ENCODE measurements at regions not wholly inside any gene's neighbourhood (a gene's known extent, or its start where the extent isn't known, plus 50 kb on each side); places are given as distances from the start of the nearest gene placed in this dataset.

DNA sequence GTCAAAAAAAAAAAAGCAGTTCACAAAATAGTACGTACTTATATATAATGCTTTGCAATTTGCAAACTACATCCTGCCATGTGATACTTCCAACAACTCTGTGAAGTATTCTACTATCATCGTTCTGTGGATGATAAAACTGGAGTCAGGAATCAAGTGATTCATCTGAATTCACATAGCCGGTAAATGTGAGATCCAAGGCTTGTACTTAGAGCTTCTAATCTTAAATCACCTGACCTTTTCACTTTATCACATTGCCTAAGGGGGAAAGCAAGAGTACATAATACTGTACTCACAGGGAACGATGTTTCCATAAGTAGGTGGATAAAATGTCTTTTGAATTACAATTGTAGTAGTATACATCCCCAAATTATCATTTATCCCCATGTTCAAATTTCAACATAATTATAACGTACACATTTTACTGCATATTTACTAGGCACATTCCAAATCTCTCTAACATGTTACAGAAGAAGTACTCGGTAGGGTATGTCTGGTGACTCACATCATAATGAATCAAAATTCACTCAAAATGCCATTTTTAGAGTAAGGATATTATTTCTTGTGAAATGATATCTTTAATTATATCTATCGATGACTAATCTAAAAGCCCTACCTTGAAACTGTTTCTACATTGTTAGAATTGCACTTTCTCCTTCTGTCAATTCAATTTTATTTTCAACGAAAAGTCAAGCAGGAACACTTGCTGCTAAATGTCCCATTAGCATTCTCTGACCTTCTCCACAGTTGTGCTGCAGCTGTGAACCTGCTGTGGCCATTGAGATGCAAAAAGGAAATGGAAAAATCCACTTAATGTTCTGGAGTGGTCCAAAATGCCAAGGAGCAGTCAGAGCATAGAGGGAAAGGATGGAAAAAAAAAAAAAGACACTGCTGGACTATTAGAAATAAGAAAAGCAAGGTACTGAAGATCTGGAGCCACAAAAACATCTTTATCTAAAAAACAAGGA is 78.9 kb downstream of the OR2K2 start:
- Histone ChIP-seq H3K4me1 (ENCODE audit: control insufficient read depth, insufficient read depth, low read length) (no peaks in the 10 kb centered on the region), H2AFZ (ENCODE audit: control insufficient read depth, low read depth, low read length) (no peak overlapping the region), H3K9me3 (replicated peaks; ENCODE audit: control insufficient read depth, insufficient read depth, low read length) (no peaks in the 10 kb centered on the region; the same call in 2 of the 3 replicates), H3K27ac (ENCODE audit: control insufficient read depth, insufficient read depth) (no peak overlapping the region), H3K79me2 (ENCODE audit: control insufficient read depth, insufficient read depth, low read length) (no peaks in the 10 kb centered on the region), H3K4me2 (ENCODE audit: control insufficient read depth, insufficient read depth) (no peak overlapping the region), H3K4me3 (no peak overlapping the region), H3K27me3 (replicated peaks in 1 of 2; ENCODE audit: control insufficient read depth in 2 of 2, insufficient read depth in 2 of 2, low read length in 1 of 2) (no peaks in the 10 kb centered on the region), H3K36me3 (ENCODE audit: control insufficient read depth in 2 of 2, insufficient read depth in 2 of 2, low read length in 1 of 2) (no peaks in the 10 kb centered on the region), H3K9ac (ENCODE audit: control insufficient read depth, insufficient read depth, low read length) (no peak overlapping the region), H4K20me1 (ENCODE audit: control insufficient read depth, insufficient read depth) (no peaks in the 10 kb centered on the region)
- in situ Hi-C loops (cut with MboI) = no loop called here
- intact Hi-C loops (cut with micrococcal nuclease; ENCODE audit: unreplicated experiment) = no loop called here
- ChIA-PET RAD21 (ENCODE audit: unreplicated experiment) (no interaction called here), SMC1A (ENCODE audit: uncharacterized antibody, unreplicated experiment) (interaction anchor here (1.2 kb wide), 2 partner anchors 16 to 17 kb away, joined by 3 to 4 read pairs; no protein-coding TSS in a partner anchor), CTCF (no interaction called here), POLR2A (interaction anchor here (0.7 kb wide), 1 partner anchor 19 kb away, joined by 3 read pairs; no protein-coding TSS in a partner anchor)
- TF ChIP-seq IRF4 (IDR thresholded peaks at IDR 0.05; ENCODE audit: low read depth, low read length) (no peak), NFIC (IDR thresholded peaks at IDR 0.05; ENCODE audit: low read depth, low read length) (no peak), RCOR1 (conservative IDR thresholded peaks at IDR 0.05; ENCODE audit: low read depth, low read length) (no peak), ZNF622 (IDR thresholded peaks at IDR 0.05) (no peak), CREM (IDR thresholded peaks at IDR 0.05; ENCODE audit: low read depth) (no peak), CEBPB (IDR thresholded peaks at IDR 0.05; ENCODE audit: borderline replicate concordance in 1 of 2, low read depth in 2 of 2, low read length in 2 of 2) (no peak), ZNF274 (IDR thresholded peaks at IDR 0.05; ENCODE audit: insufficient read depth, insufficient read length) (no peak), CREB1 (IDR thresholded peaks at IDR 0.05; ENCODE audit: low read depth) (no peak), STAT1 (conservative IDR thresholded peaks at IDR 0.05) (no peak), MEF2B (IDR thresholded peaks at IDR 0.05; ENCODE audit: partially characterized antibody, poor library complexity, severe bottlenecking) (no peak), ZNF24 (IDR thresholded peaks at IDR 0.05) (no peak), ZZZ3 (IDR thresholded peaks at IDR 0.05; ENCODE audit: control insufficient read depth, insufficient read length, low read depth) (no peak), BRCA1 (IDR thresholded peaks at IDR 0.05; ENCODE audit: low read depth, low read length) (no peak), SP1 (IDR thresholded peaks at IDR 0.05; ENCODE audit: low read depth, low read length) (no peak)
- TF ChIP-seq, protein P1, sequence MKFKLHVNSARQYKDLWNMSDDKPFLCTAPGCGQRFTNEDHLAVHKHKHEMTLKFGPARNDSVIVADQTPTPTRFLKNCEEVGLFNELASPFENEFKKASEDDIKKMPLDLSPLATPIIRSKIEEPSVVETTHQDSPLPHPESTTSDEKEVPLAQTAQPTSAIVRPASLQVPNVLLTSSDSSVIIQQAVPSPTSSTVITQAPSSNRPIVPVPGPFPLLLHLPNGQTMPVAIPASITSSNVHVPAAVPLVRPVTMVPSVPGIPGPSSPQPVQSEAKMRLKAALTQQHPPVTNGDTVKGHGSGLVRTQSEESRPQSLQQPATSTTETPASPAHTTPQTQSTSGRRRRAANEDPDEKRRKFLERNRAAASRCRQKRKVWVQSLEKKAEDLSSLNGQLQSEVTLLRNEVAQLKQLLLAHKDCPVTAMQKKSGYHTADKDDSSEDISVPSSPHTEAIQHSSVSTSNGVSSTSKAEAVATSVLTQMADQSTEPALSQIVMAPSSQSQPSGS (IDR thresholded peaks at IDR 0.05; ENCODE audit: low read length) = no peak
- TF ChIP-seq, protein P2, sequence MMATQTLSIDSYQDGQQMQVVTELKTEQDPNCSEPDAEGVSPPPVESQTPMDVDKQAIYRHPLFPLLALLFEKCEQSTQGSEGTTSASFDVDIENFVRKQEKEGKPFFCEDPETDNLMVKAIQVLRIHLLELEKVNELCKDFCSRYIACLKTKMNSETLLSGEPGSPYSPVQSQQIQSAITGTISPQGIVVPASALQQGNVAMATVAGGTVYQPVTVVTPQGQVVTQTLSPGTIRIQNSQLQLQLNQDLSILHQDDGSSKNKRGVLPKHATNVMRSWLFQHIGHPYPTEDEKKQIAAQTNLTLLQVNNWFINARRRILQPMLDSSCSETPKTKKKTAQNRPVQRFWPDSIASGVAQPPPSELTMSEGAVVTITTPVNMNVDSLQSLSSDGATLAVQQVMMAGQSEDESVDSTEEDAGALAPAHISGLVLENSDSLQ (IDR thresholded peaks at IDR 0.05) = no peak
- TF ChIP-seq, protein P3, sequence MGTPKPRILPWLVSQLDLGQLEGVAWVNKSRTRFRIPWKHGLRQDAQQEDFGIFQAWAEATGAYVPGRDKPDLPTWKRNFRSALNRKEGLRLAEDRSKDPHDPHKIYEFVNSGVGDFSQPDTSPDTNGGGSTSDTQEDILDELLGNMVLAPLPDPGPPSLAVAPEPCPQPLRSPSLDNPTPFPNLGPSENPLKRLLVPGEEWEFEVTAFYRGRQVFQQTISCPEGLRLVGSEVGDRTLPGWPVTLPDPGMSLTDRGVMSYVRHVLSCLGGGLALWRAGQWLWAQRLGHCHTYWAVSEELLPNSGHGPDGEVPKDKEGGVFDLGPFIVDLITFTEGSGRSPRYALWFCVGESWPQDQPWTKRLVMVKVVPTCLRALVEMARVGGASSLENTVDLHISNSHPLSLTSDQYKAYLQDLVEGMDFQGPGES (IDR thresholded peaks at IDR 0.05) = no peak
- TF ChIP-seq, protein P4, sequence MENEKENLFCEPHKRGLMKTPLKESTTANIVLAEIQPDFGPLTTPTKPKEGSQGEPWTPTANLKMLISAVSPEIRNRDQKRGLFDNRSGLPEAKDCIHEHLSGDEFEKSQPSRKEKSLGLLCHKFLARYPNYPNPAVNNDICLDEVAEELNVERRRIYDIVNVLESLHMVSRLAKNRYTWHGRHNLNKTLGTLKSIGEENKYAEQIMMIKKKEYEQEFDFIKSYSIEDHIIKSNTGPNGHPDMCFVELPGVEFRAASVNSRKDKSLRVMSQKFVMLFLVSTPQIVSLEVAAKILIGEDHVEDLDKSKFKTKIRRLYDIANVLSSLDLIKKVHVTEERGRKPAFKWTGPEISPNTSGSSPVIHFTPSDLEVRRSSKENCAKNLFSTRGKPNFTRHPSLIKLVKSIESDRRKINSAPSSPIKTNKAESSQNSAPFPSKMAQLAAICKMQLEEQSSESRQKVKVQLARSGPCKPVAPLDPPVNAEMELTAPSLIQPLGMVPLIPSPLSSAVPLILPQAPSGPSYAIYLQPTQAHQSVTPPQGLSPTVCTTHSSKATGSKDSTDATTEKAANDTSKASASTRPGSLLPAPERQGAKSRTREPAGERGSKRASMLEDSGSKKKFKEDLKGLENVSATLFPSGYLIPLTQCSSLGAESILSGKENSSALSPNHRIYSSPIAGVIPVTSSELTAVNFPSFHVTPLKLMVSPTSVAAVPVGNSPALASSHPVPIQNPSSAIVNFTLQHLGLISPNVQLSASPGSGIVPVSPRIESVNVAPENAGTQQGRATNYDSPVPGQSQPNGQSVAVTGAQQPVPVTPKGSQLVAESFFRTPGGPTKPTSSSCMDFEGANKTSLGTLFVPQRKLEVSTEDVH (IDR thresholded peaks at IDR 0.05; ENCODE audit: low read depth, partially characterized antibody) = no peak
- ATAC-seq = no peak
- FAIRE-seq = no peak
- DNase-seq (ENCODE audit: low read depth, low spot score) = no peak
- 31% methylated on average over 8 of the region's 8 CpGs for WGBS (ENCODE audit: insufficient coverage, insufficient replicate concordance, low lambda C conversion rate, missing lambda C conversion rate)
- BruUV-seq (replicated peaks) = no TSS peak

All from GM12878 (cell line).